HCT116 (cell line): ENCODE measurements at regions not wholly inside any gene's neighbourhood (a gene's known extent, or its start where the extent isn't known, plus 50 kb on each side); places are given as distances from the start of the nearest gene placed in this dataset.

Experiments
- ATAC-seq: fragments of 200-7000 bp; cut with Tn5 transposase; 2 replicates; pipeline ENCODE4 v1.9.1; 2020; ENCODE audit warnings: mild to moderate bottlenecking, moderate library complexity
- BruUV-seq: library from RNA; stranded (reverse); fragments of 400-500 nt; replicated peaks from 2 replicates; lab custom pipeline; 2021; lab: Mats Ljungman, UMichigan
- CTCF ChIA-PET: fragments of 300-600 bp; sonication (Branson Sonifier 250); formaldehyde crosslinking; loops from one replicate; lab custom pipeline; 2021; ENCODE audit warnings: antibody characterized with exemption; lab: Charles Lee
- POLR2A ChIA-PET: fragments of 300-600, 350-600 bp; sonication (Branson Sonifier 250); formaldehyde crosslinking; loops from one replicate; lab custom pipeline; 2021; ENCODE audit warnings: antibody characterized with exemption; lab: Charles Lee
- RAD21 ChIA-PET, 2 experiments: fragments of 300-600 bp; sonication (Branson Sonifier 250); formaldehyde crosslinking; loops; one replicate each; lab custom pipeline; 2023; ENCODE audit warnings: low total read pairs in 2 of 2; ENCODE audit not compliant: uncharacterized antibody in 2 of 2, unreplicated experiment in 2 of 2, low non-redundant PET in 1 of 2; lab: Charles Lee
- DNase-seq: peaks from one replicate; pipeline ENCODE4 v3.0.0-alpha.2; 2010; ENCODE audit warnings: low read depth, low spot score
- H2AFZ ChIP-seq: fragments of 200-600 bp; shearing (Covaris generic), sonication (generic); 2 replicates; pipeline ENCODE4 v1.6.1; 2017; ENCODE audit warnings: low read depth, mixed run types, mixed read lengths, antibody characterized with exemption, low read length; ENCODE audit not compliant: poor library complexity, severe bottlenecking
- H3K27ac ChIP-seq: 2 replicates; pipeline ENCODE4 v1.5.1; 2012; ENCODE audit warnings: low read depth, low read length
- H3K27me3 ChIP-seq: fragments of 200-600 bp; sonication (generic); 2 replicates; pipeline ENCODE4 v1.6.1; 2016; ENCODE audit warnings: mixed run types, low read length, mixed read lengths; ENCODE audit not compliant: insufficient read depth
- H3K36me3 ChIP-seq, 2 experiments: fragments of 200-500 bp in 1 of 2; fragments of 200-600 bp in 1 of 2; sonication (Bioruptor generic) in 1 of 2; sonication (generic) in 1 of 2; 2 replicates each; pipeline versions ENCODE4 v1.5.1 to v1.6.1; 2014 to 2016; ENCODE audit warnings: low read length in 2 of 2, inconsistent platforms in 1 of 2, mixed read lengths in 1 of 2, mixed run types in 1 of 2; ENCODE audit not compliant: insufficient read depth in 2 of 2, control insufficient read depth in 1 of 2
- H3K4me1 ChIP-seq, 2 experiments: fragments of 200-600 bp in 1 of 2; sonication (generic) in 1 of 2; 2 replicates each; pipeline versions ENCODE4 v1.5.1 to v1.6.1; 2012 to 2017; ENCODE audit warnings: low read length in 2 of 2, inconsistent platforms in 1 of 2, mild to moderate bottlenecking in 1 of 2, mixed read lengths in 1 of 2, mixed run types in 1 of 2, moderate library complexity in 1 of 2; ENCODE audit not compliant: insufficient read depth in 2 of 2, control insufficient read depth in 1 of 2
- H3K4me2 ChIP-seq: fragments of 200-600 bp; sonication (generic); 2 replicates; pipeline ENCODE4 v1.6.1; 2017; ENCODE audit warnings: mixed run types, low read length, mixed read lengths
- H3K4me3 ChIP-seq, 2 experiments: fragments of 200-600 bp in 1 of 2; sonication (generic) in 1 of 2; replicated peaks in 1 of 2; 2 replicates each; pipeline ENCODE4 v1.5.1; 2011 to 2016; ENCODE audit warnings: low read length in 2 of 2, control low read depth in 1 of 2, low read depth in 1 of 2, mild to moderate bottlenecking in 1 of 2, mixed read lengths in 1 of 2, mixed run types in 1 of 2
- H3K79me2 ChIP-seq: fragments of 200-600 bp; sonication (generic); 2 replicates; pipeline ENCODE4 v1.6.1; 2017; ENCODE audit warnings: mild to moderate bottlenecking, mixed run types, low read length, moderate library complexity, mixed read lengths; ENCODE audit not compliant: insufficient read depth
- H3K9ac ChIP-seq: fragments of 200-600 bp; sonication (generic); 2 replicates; pipeline ENCODE4 v1.6.1; 2016; ENCODE audit warnings: low read length, mixed read lengths
- H3K9me2 ChIP-seq: fragments of 200-600 bp; sonication (generic), shearing (Covaris generic); 2 replicates; pipeline ENCODE4 v1.6.1; 2017; ENCODE audit warnings: mixed run types, mild to moderate bottlenecking, moderate library complexity; ENCODE audit not compliant: insufficient read depth
- H3K9me3 ChIP-seq, 2 experiments: fragments of 200-500 bp in 1 of 2; fragments of 200-600 bp in 1 of 2; sonication (Bioruptor generic) in 1 of 2; sonication (generic) in 1 of 2; 2 replicates each; pipeline ENCODE4 v1.6.1; 2014 to 2017; ENCODE audit warnings: low read length in 2 of 2, mixed read lengths in 2 of 2, inconsistent platforms in 1 of 2, low read depth in 1 of 2, mild to moderate bottlenecking in 1 of 2, mixed run types in 1 of 2, moderate library complexity in 1 of 2; ENCODE audit not compliant: control insufficient read depth in 1 of 2, insufficient read depth in 1 of 2
- H4K20me1 ChIP-seq: fragments of 200-600 bp; sonication (generic), shearing (Covaris generic); 2 replicates; pipeline ENCODE4 v1.6.1; 2017; ENCODE audit warnings: mixed run types, mild to moderate bottlenecking, moderate library complexity; ENCODE audit not compliant: insufficient read depth
- ATF3 ChIP-seq: IDR thresholded peaks from 2 replicates; pipeline ENCODE4 v1.6.1; 2012
- CEBPB ChIP-seq: IDR thresholded peaks from 2 replicates; pipeline ENCODE4 v1.6.1; 2012; ENCODE audit warnings: low read depth
- CTCF ChIP-seq, 3 experiments: fragments of 200-600 bp in 1 of 3; sonication (generic) in 1 of 3; IDR thresholded peaks in 2 of 3; conservative IDR thresholded peaks in 1 of 3; 2 replicates each; pipeline ENCODE4 v1.5.1; 2012 to 2017; ENCODE audit warnings: low read depth in 2 of 3, low read length in 2 of 3, antibody characterized with exemption in 1 of 3, borderline replicate concordance in 1 of 3, control low read depth in 1 of 3, mild to moderate bottlenecking in 1 of 3, mixed read lengths in 1 of 3, mixed run types in 1 of 3, moderate library complexity in 1 of 3; ENCODE audit not compliant: insufficient read depth in 1 of 3
- ELF1 ChIP-seq: IDR thresholded peaks from 2 replicates; pipeline ENCODE4 v1.6.1; 2012; ENCODE audit warnings: low read depth, borderline replicate concordance
- EZH2phosphoT487 ChIP-seq: fragments of 200-600 bp; IDR thresholded peaks from 2 replicates; pipeline ENCODE4 v1.6.1; 2018; ENCODE audit warnings: antibody characterized with exemption, borderline replicate concordance
- MAX ChIP-seq: IDR thresholded peaks from 2 replicates; pipeline ENCODE4 v1.6.1; 2012
- POLR2A ChIP-seq: IDR thresholded peaks from 2 replicates; pipeline ENCODE4 v1.7.0; 2011; ENCODE audit warnings: borderline replicate concordance; ENCODE audit not compliant: insufficient read depth, insufficient read length; ENCODE audit errors: extremely low read depth
- POLR2AphosphoS5 ChIP-seq: IDR thresholded peaks from 2 replicates; pipeline ENCODE4 v1.6.1; 2011; ENCODE audit warnings: mild to moderate bottlenecking, low read depth, low read length, moderate library complexity
- YY1 ChIP-seq: IDR thresholded peaks from 2 replicates; pipeline ENCODE4 v1.6.1; 2011; ENCODE audit warnings: low read length, low read depth, moderate library complexity, mild to moderate bottlenecking; ENCODE audit not compliant: insufficient replicate concordance; ENCODE audit errors: extremely low read depth
- ZBTB33 ChIP-seq: IDR thresholded peaks from 2 replicates; pipeline ENCODE4 v1.6.1; 2011; ENCODE audit warnings: mild to moderate bottlenecking, low read length, moderate library complexity; ENCODE audit not compliant: insufficient replicate concordance; ENCODE audit errors: extremely low read depth
- ZFX ChIP-seq: fragments of 450-650 bp; IDR thresholded peaks from 2 replicates; pipeline ENCODE4 v1.6.1; 2017
- intact Hi-C: fragments of 100-400 bp; cut with micrococcal nuclease; formaldehyde crosslinking; loops from 2 replicates; pipeline ENCODE4 v1.10.0; 2022

- TF ChIP-seq YY1 (no peak), EZH2phosphoT487 (no peak), ZFX (no peak), POLR2A (no peak), ATF3 (no peak), ZBTB33 (no peak), ELF1 (no peak), CTCF (IDR thresholded peaks at IDR 0.05 in 2 of 3, conservative IDR thresholded peaks at IDR 0.05 in 1 of 3; ENCODE audit: borderline replicate concordance in 1 of 3, insufficient read depth in 1 of 3, low read depth in 2 of 3, low read length in 2 of 3) (no peak), MAX (no peak), CEBPB (no peak), POLR2AphosphoS5 (no peak)
- Histone ChIP-seq H4K20me1 (no peaks in the 10 kb centered on the region), H3K27me3 (no peaks in the 10 kb centered on the region), H2AFZ (no peak overlapping the region), H3K4me2 (no peak overlapping the region), H3K9me2 (no peaks in the 10 kb centered on the region), H3K9ac (no peak overlapping the region), H3K79me2 (no peaks in the 10 kb centered on the region), H3K27ac (no peak overlapping the region), H3K9me3 (peaks cover 7 to 10% of the 10 kb centered on the region in 2 experiments; a peak in 2 of 4 replicates), H3K4me1 (no peaks in the 10 kb centered on the region), H3K36me3 (no peaks in the 10 kb centered on the region), H3K4me3 (no peak overlapping the region)
- RAD21 ChIA-PET, result no interaction called here
- CTCF ChIA-PET, result no interaction called here
- intact Hi-C loops, result no loop called here
- DNase-seq (no peak), ATAC-seq (no peak)
- POLR2A ChIA-PET, result no interaction called here
- no TSS peak for BruUV-seq
These were observed 182.1 kb upstream of the KIRREL3 start for GRCh38 chr11:127182586-127183203.
